Liver (tissue), 8 donors: ENCODE measurements at regions not wholly inside any gene's neighbourhood (a gene's known extent, or its start where the extent isn't known, plus 50 kb on each side); places are given as distances from the start of the nearest gene placed in this dataset.

Source experiments
- DNase-seq: peaks from one replicate; pipeline ENCODE4 v3.0.0-alpha.2; 2017; ENCODE audit warnings: low spot score
- H3K27ac ChIP-seq, 2 donors: one replicate each; pipeline ENCODE4 v1.7.0; 2013; ENCODE audit warnings: inconsistent platforms in 2 of 2, low read length in 2 of 2, control low read depth in 1 of 2, low read depth in 1 of 2, mild to moderate bottlenecking in 1 of 2
- H3K27me3 ChIP-seq, 4 donors: one replicate each; pipeline versions ENCODE4 v1.6.1 to v1.7.0; 2013; ENCODE audit warnings: low read length in 3 of 4, inconsistent platforms in 1 of 4, mild to moderate bottlenecking in 1 of 4, moderate library complexity in 1 of 4; ENCODE audit not compliant: control insufficient read depth in 4 of 4, insufficient read depth in 4 of 4
- H3K36me3 ChIP-seq, 4 donors: one replicate each; pipeline versions ENCODE4 v1.6.1 to v1.7.0; 2013; ENCODE audit warnings: low read length in 3 of 4, mild to moderate bottlenecking in 3 of 4, low read depth in 1 of 4, moderate library complexity in 1 of 4; ENCODE audit not compliant: control insufficient read depth in 4 of 4, insufficient read depth in 3 of 4
- H3K4me1 ChIP-seq, 4 donors: one replicate each; pipeline versions ENCODE4 v1.6.1 to v1.7.0; 2013; ENCODE audit warnings: low read length in 3 of 4, mild to moderate bottlenecking in 3 of 4, moderate library complexity in 1 of 4; ENCODE audit not compliant: control insufficient read depth in 4 of 4, insufficient read depth in 4 of 4
- H3K4me3 ChIP-seq, 3 donors: one replicate each; pipeline versions ENCODE4 v1.6.1 to v1.7.0; 2013; ENCODE audit warnings: low read length in 3 of 3, control low read depth in 1 of 3, low read depth in 1 of 3, mild to moderate bottlenecking in 1 of 3
- H3K9ac ChIP-seq, 2 donors: one replicate each; pipeline ENCODE4 v1.7.0; 2013; ENCODE audit warnings: low read length in 2 of 2, mild to moderate bottlenecking in 2 of 2, moderate library complexity in 2 of 2, control low read depth in 1 of 2, low read depth in 1 of 2
- H3K9me3 ChIP-seq, 4 donors: one replicate each; pipeline versions ENCODE4 v1.6.1 to v1.7.0; 2013; ENCODE audit warnings: low read length in 3 of 4; ENCODE audit not compliant: control insufficient read depth in 4 of 4
- CTCF ChIP-seq: fragments of 150-350 bp; IDR thresholded peaks from 2 replicates; pipeline ENCODE4 v1.5.1; 2017; ENCODE audit warnings: improper control_type of control experiment, low read depth, low read length; ENCODE audit not compliant: missing input control
- EGR1 ChIP-seq, 2 donors: IDR thresholded peaks; 2 replicates each; pipeline ENCODE4 v1.6.1; 2016 to 2018; ENCODE audit warnings: antibody characterized with exemption in 2 of 2, low read depth in 2 of 2
- FOXA1 ChIP-seq: IDR thresholded peaks from 2 replicates; pipeline ENCODE4 v1.6.1; 2016; ENCODE audit warnings: antibody characterized with exemption
- FOXA2 ChIP-seq: IDR thresholded peaks from 2 replicates; pipeline ENCODE4 v1.6.1; 2016; ENCODE audit warnings: antibody characterized with exemption
- GABPA ChIP-seq, 2 donors: IDR thresholded peaks in 1 of 2; conservative IDR thresholded peaks in 1 of 2; 2 replicates each; pipeline ENCODE4 v1.6.1; 2016; ENCODE audit warnings: antibody characterized with exemption in 2 of 2, mild to moderate bottlenecking in 1 of 2, moderate library complexity in 1 of 2
- HNF4A ChIP-seq, 2 donors: conservative IDR thresholded peaks; 2 replicates each; pipeline ENCODE4 v1.6.1; 2016; ENCODE audit warnings: antibody characterized with exemption in 2 of 2, mild to moderate bottlenecking in 2 of 2
- HNF4G ChIP-seq: IDR thresholded peaks from 2 replicates; pipeline ENCODE4 v1.6.1; 2016; ENCODE audit warnings: antibody characterized with exemption
- JUND ChIP-seq, 2 donors: IDR thresholded peaks; 2 replicates each; pipeline ENCODE4 v1.6.1; 2016; ENCODE audit warnings: antibody characterized with exemption in 2 of 2
- NR2F2 ChIP-seq: IDR thresholded peaks from 2 replicates; pipeline ENCODE4 v1.6.1; 2016; ENCODE audit warnings: antibody characterized with exemption
- RAD21 ChIP-seq, 2 donors: IDR thresholded peaks; 2 replicates each; pipeline ENCODE4 v1.6.1; 2016; ENCODE audit warnings: antibody characterized with exemption in 2 of 2, mild to moderate bottlenecking in 2 of 2
- REST ChIP-seq: IDR thresholded peaks from 2 replicates; pipeline ENCODE4 v1.6.1; 2016; ENCODE audit warnings: antibody characterized with exemption, mild to moderate bottlenecking
- RXRA ChIP-seq, 2 donors: IDR thresholded peaks; 2 replicates each; pipeline ENCODE4 v1.6.1; 2017 to 2018; ENCODE audit warnings: antibody characterized with exemption in 2 of 2, mild to moderate bottlenecking in 1 of 2
- SP1 ChIP-seq: IDR thresholded peaks from 2 replicates; pipeline ENCODE4 v1.6.1; 2018; ENCODE audit warnings: antibody characterized with exemption, mild to moderate bottlenecking
- TAF1 ChIP-seq: conservative IDR thresholded peaks from 2 replicates; pipeline ENCODE4 v1.6.1; 2016; ENCODE audit warnings: antibody characterized with exemption, mild to moderate bottlenecking
- YY1 ChIP-seq: IDR thresholded peaks from 2 replicates; pipeline ENCODE4 v1.6.1; 2016; ENCODE audit warnings: antibody characterized with exemption, mild to moderate bottlenecking
- ZBTB33 ChIP-seq: IDR thresholded peaks from 2 replicates; pipeline ENCODE4 v1.6.1; 2016; ENCODE audit warnings: antibody characterized with exemption
- WGBS: extraction: QIAGEN DNeasy Blood & Tissue Kit; methylation state at CpG from one replicate; pipeline ENCODE4 v1.1.7; 2013; 5-methylcytosine and 5-hydroxymethylcytosine counted together
- donor health status: healthy.
- donor health status: healthy.
- donor health status: healthy.
- donor health status: healthy.
- donor health status: healthy.

GRCh38 chr4:114249561-114249960 lies 270.1 kb upstream of the ARSJ start:
- Histone ChIP-seq H3K4me3 (no peak overlapping the region), H3K27me3 (no peaks in the 10 kb centered on the region), H3K27ac (no peak overlapping the region), H3K9me3 (no peaks in the 10 kb centered on the region), H3K4me1 (no peaks in the 10 kb centered on the region), H3K9ac (no peak overlapping the region), H3K36me3 (no peaks in the 10 kb centered on the region)
- no peak for TF ChIP-seq ZBTB33
- no peak for TF ChIP-seq SP1
- TF ChIP-seq EGR1 (IDR thresholded peaks at IDR 0.05; ENCODE audit: low read depth in 2 of 2): no peak
- TF ChIP-seq YY1: no peak
- TF ChIP-seq REST: no peak
- TF ChIP-seq CTCF: no peak
- no peak for TF ChIP-seq JUND (IDR thresholded peaks at IDR 0.05)
- no peak for TF ChIP-seq RAD21 (IDR thresholded peaks at IDR 0.05)
- no peak for TF ChIP-seq TAF1
- no peak for DNase-seq
- WGBS: 94% methylated on average over 1 of the region's 1 CpG

- H3K27me3 ChIP-seq: no peaks in the 10 kb centered on the region
These were observed 270.5 kb upstream of the ARSJ start for GRCh38 chr4:114249976-114250375.

GRCh38 chr4:114250439-114250891 lies 271.0 kb upstream of the ARSJ start:
- Histone ChIP-seq H3K27me3 (no peaks in the 10 kb centered on the region), H3K9me3 (no peaks in the 10 kb centered on the region), H3K4me1 (no peaks in the 10 kb centered on the region), H3K9ac (no peak overlapping the region), H3K36me3 (no peaks in the 10 kb centered on the region), H3K4me3 (no peak overlapping the region), H3K27ac (no peak overlapping the region)
- no peak for DNase-seq
- TF ChIP-seq NR2F2 (no peak), FOXA2 (no peak), FOXA1 (no peak), TAF1 (no peak), CTCF (no peak)
- 77% methylated on average over 2 of the region's 2 CpGs for WGBS

More at GRCh38 chr4:114249976-114250375, 270.5 kb upstream of the ARSJ start:
- Histone ChIP-seq H3K4me3 (no peak overlapping the region), H3K9ac (no peak overlapping the region), H3K9me3 (no peaks in the 10 kb centered on the region), H3K4me1 (no peaks in the 10 kb centered on the region), H3K27ac (no peak overlapping the region), H3K36me3 (no peaks in the 10 kb centered on the region)
- no peak for DNase-seq
- TF ChIP-seq SP1 (no peak), JUND (IDR thresholded peaks at IDR 0.05) (no peak), YY1 (no peak), HNF4G (no peak), HNF4A (conservative IDR thresholded peaks at IDR 0.05) (no peak), RXRA (IDR thresholded peaks at IDR 0.05) (no peak), GABPA (IDR thresholded peaks at IDR 0.05 in 1 of 2, conservative IDR thresholded peaks at IDR 0.05 in 1 of 2) (no peak), FOXA2 (no peak)
